Stimulated activated CD4-positive, alpha-beta T cell treated with anti-CD3 and anti-CD28 coated beads, Interleukin-15, amount 100 ng/mL, for 24 hours (primary cell): ENCODE measurements at regions not wholly inside any gene's neighbourhood (a gene's known extent, or its start where the extent isn't known, plus 50 kb on each side); places are given as distances from the start of the nearest gene placed in this dataset.
"Not testable (repeated sequence)": the region's sequence is repeated elsewhere in the genome, so short reads cannot be mapped to it uniquely, and the experiment has no call there.

Source experiments
- DNase-seq: peaks from one replicate; pipeline ENCODE4 v3.0.0-alpha.2; 2020

- not testable (repeated sequence) for DNase-seq
These were observed 56.7 kb upstream of the SEC22B start for GRCh38 chr1:120232834-120233660.

GRCh38 chr1:120229835-120230234 lies 53.5 kb upstream of the SEC22B start:
- DNase-seq = not testable (repeated sequence)
